Epithelial cell of esophagus (primary cell): ENCODE measurements at regions not wholly inside any gene's neighbourhood (a gene's known extent, or its start where the extent isn't known, plus 50 kb on each side); places are given as distances from the start of the nearest gene placed in this dataset.

Experiments
- DNase-seq: peaks from one replicate; pipeline ENCODE4 v3.0.0; 2010; ENCODE audit warnings: low read depth
- H3K4me3 ChIP-seq: 2 replicates; pipeline ENCODE4 v1.5.1; 2011; ENCODE audit warnings: mild to moderate bottlenecking, low read length, control low read depth
- CTCF ChIP-seq: IDR thresholded peaks from 2 replicates; pipeline ENCODE4 v1.5.1; 2011; ENCODE audit warnings: low read depth, mild to moderate bottlenecking, low read length, control low read depth, inconsistent platforms; ENCODE audit not compliant: insufficient read depth; ENCODE audit errors: missing control alignments

- no peak overlapping the region for H3K4me3 ChIP-seq
- no peak for TF ChIP-seq CTCF
- no peak for DNase-seq
Measured at GRCh38 chr6:103081876-103082630, 1688.5 kb downstream of the GRIK2 start.

- no peak for DNase-seq
- TF ChIP-seq CTCF = no peak
- H3K4me3 ChIP-seq = no peak overlapping the region
Measured at GRCh38 chr6:103081126-103081525, 1687.6 kb downstream of the GRIK2 start.

GRCh38 chr6:103080497-103080896 lies 1687.0 kb downstream of the GRIK2 start:
- H3K4me3 ChIP-seq = no peak overlapping the region
- no peak for TF ChIP-seq CTCF
- no peak for DNase-seq

GRCh38 chr6:103079867-103080266 lies 1686.4 kb downstream of the GRIK2 start:
- H3K4me3 ChIP-seq = no peak overlapping the region
- no peak for DNase-seq
- no peak for TF ChIP-seq CTCF

- no peak for TF ChIP-seq CTCF
- DNase-seq = no peak
- H3K4me3 ChIP-seq = no peak overlapping the region
Measured at GRCh38 chr6:103062136-103062535, 1668.6 kb downstream of the GRIK2 start.

GRCh38 chr6:103047567-103047966 lies 1654.1 kb downstream of the GRIK2 start:
- no peak overlapping the region for H3K4me3 ChIP-seq
- DNase-seq = no peak
- TF ChIP-seq CTCF = no peak

- no peak overlapping the region for H3K4me3 ChIP-seq
- TF ChIP-seq CTCF = no peak
- no peak for DNase-seq
Measured at GRCh38 chr6:103042336-103042735, 1648.8 kb downstream of the GRIK2 start.
